HG03103 (cell line): ENCODE measurements at regions not wholly inside any gene's neighbourhood (a gene's known extent, or its start where the extent isn't known, plus 50 kb on each side); places are given as distances from the start of the nearest gene placed in this dataset.

Experiments
- ATAC-seq: cut with Tn5 transposase; IDR thresholded peaks from one replicate; pipeline ENCODE4 v1.9.1; 2021; ENCODE audit warnings: low read depth; ENCODE audit not compliant: unreplicated experiment

DNA sequence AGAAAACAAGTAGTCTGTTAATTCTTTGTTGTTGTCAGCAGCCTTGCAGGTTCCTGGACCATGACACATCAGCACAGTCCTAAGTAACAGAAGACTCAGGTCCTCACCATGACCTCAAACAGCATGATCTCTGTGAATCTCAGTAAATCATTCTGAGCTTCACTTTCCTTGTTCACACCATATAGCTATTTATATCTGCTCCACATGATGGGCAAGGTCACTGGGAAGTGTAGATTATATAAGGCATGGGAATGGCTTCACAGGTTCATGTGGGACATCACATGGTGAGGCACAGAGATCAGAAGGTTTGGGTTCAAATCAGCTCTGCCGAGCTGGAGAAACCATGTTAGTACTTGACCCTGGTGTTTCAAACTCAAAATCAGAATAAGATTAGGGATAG is 245.4 kb upstream of the SPTLC3 start:
- no peak for ATAC-seq

DNA sequence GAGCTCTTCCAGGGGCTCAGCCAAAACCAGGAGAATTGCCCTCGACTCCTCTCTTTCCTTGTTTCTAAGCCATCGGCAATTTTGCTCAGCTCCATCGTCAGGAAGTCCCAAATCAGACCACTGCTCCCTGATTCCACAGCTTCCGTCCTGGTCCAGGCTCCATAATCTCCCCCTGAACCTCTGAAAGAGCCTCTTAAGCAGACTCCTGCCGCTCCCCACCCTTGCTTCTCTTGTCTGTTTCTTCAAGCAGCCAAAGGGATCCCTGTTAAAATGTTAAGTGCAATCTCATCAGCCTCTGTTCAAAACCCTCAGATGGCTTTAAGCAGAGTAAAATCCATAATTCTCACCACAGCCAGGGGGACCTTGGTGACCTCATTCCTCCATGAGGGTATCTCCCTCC is 244.7 kb upstream of the SPTLC3 start:
- no peak for ATAC-seq

DNA sequence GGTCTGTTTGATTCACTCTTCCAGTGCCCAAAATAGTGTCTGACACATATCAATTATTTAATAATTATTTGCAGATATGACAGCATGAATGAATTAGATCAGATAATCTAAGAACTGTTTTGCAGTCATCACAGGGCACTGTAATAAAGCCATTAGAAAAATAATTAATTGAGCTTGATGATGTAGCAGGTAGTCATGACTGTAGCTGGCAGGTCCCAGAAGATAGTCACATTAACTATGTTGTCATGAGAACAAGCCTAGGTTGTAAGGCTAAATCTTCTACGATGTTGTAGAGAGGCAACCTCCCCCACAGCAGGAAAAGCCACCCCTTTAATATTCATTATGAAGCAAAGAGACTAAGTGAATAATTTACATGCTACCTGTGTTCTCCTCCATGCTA is 243.9 kb upstream of the SPTLC3 start:
- ATAC-seq, result no peak

DNA sequence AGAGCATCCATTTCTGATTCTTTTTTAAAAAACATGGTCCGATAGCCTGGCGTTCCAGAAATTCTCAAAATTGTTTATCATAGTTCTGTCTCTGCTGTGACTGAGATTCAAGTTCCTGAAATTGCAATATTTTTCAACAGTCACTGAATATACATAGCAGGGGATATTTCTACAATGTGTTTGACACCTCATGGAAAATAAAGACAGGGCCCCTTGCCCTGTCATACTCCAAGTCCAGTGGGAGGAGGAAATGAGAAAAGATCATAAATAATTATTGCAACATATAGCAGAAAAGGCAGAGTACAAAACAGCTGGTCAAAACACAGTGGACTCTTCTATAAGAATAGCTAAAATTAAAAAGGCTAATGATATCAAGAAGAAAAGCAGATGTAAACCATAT is 234.8 kb upstream of the SPTLC3 start:
- ATAC-seq, result no peak

DNA sequence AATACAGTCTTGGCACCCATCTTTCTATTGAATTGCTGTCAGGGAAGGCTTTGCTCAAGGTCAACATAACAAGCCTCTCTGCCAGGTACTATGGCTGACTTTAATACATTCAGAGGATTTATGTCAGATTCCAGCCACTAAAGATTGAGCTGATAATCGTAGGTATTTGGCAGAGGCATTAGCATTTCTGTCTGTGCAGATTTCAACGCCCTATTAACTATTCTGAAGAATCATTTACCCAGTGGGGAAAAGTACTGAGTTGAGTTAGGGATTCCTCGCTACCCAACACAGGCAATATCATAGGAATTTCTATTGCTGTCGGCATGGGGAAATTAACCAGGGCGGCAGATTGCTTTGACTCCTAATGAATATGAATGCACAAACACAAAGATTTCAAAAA is 233.7 kb upstream of the SPTLC3 start:
- no peak for ATAC-seq

DNA sequence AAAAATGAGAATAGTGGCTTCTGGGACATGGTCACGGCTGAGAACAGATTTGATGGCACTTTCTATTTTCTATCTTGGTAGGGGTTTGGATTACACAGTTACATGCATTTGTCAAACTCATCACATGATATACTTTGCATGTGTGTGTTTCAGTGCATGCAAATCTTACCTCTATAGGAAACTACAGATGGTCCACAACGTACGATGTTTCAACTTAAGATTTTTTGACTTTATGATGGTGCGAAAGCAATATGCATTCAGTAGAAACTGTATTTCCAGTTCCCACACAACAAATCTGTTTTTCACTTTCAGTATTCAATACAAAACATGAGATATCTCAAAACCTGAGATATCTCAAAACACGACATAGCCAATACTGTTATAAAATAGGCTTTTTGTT is 231.8 kb upstream of the SPTLC3 start:
- ATAC-seq, result no peak

DNA sequence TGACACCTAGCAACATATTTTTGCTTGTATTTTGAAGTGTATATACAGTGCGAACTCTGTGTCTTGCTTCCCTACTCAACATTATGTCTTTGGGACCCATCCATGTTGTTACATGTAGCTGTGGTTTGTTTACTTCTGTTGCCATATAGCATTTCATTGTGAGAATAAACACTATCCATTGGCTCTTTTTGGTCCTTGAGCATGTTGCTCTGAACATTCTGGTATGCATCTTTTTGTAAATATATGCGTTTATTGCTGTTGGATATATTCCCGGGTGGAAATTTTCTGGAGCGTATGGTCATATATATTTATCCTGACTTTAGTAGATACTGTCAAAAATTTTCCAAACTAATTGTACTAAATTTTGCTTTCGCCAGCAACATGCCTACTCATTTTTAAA is 222.5 kb upstream of the SPTLC3 start:
- no peak for ATAC-seq

DNA sequence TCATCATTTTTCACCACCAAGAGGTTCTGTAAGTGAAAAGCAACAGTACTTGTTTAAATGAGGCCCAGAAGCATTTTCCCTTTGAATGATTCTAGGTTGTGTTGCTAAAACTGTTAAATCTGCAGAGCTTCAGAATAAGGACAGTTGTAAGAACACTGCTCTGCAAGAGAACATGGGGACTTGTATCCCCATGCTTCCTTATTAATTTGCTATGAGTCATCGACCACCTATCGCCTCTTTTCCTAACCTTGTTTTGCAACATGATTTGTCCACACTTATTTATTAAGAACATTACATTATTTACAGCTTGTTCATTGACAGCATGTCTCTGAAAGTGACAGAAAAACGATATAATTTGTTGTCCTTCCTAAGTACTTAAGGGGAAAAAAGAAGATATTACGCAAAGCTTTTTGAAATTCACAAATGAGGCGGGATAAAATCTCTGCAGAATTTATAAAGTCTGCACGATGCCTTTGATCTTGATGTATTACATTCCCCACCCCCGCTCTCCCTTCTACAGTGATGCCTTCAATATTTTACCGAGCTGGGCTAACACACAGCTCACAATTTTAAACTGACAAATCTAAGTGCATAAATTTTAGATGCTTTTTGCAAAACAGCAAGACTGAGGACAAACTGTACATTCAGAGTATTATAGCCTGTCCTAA is 220.0 kb upstream of the SPTLC3 start:
- no peak for ATAC-seq

DNA sequence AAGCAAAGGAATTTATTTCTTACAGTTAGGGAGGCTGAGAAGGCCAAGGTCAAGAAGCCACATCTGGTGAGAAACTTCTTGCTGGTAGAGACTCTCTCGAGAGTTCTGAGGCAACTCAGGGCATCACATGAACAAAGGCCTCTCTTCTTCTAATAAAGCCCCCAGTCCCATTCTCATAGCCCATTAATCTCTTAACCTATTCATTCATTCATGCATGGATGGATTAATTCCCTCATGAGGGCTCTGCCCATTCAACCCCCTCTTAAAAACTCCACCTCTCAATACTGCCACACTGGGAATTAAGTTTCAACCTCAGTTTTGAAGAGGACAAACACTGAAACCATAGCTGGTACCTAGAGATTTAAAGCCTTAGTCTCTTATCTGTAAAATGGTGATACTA is 217.9 kb upstream of the SPTLC3 start:
- ATAC-seq, result no peak

DNA sequence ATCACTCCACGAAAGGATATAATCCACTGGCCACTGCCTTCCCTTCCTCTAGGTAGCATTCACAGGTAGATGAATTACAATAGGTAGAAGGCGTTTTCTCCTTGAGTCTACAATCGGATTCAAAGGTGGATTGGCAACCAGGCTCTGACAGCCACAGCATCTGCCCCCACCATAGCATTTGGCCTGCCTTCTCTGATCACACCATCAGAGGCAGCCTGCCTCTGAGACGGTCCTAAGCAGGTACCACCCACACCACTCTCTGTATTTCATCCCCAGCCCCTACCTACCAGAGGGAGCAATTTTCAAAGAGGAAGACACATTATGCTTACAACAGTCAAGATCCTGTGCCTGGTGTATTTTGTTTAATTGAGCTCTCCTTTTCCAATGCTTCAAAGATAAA is 210.5 kb upstream of the SPTLC3 start:
- ATAC-seq, result no peak

DNA sequence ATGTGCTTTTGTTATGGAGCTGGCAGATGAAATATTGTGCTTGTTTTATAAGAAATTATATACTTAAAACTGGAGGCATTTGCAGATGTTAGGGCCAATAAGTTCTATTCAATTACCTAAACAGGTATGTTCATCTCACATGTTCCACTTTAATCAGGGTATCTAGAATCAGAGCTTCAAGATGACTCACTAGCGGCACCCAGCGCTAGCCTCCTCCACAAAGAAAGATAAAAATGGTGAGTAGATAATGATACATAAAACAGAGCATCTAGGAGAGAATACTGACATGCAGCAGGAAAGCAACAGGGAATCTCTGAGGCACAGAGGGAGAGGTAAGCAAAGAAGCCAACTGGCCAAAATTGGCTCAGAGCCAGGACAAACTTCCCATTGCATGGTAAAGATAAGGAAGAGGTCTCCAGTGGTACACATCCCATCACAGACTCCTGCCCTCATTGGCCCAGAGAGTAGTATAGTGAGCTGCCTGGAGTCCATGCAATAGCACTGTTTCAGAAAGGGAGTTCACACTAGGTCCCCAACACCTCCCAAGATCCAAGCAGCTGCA is 200.7 kb upstream of the SPTLC3 start:
- no peak for ATAC-seq

DNA sequence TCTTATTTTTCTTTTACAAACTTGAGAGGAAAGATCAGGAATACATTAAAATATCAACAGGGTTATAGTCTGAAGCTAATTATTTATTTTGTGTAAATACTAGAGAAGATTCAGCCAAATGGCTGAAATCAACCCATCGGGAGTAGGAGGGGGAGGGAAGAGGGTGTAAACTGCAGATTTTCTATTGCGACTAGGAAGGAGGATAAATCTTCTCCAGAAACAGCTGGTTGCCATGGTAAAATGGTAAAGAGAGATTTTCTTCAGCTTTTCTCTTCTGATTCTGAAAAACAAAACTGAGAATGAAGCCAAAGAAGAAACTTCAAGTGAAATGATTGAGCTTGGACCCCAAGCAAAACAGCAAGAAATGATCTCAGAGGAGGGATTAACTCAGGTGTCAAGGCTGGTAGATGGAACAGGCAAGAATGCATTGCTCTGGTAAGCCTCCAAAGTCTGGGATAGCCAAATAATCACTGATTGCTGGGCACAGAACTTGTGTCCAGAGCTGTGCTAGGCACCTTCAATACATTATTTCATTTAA is 193.5 kb upstream of the SPTLC3 start:
- no peak for ATAC-seq

DNA sequence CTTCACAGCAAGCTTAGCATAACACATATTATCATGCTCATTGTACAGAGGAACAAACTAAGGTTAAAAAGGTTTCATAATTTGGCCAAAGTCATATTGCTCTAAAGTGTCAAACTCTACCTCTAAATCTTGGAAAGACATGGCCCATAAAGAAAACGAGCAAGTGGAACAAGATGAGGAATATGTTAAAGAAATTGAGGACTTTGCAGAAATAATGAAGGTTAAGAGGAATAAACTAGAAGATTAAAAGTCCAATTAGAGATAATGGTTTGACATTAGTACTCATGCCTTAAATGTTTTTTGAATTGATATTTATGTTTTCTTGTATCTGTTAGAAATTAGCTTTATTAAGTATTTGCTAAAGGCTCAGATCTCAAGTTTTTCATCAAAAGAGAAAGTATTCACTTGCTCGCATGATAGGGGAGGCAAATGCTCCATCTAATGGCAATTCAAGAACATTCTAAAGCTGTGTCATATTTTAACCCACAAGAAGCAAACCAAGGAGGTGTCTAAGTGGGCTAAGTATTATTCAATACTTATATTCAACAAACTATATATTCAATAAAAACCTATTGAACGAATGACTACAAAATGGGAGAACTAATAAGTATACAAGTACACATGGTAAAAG is 192.9 kb upstream of the SPTLC3 start:
- ATAC-seq, result no peak

DNA sequence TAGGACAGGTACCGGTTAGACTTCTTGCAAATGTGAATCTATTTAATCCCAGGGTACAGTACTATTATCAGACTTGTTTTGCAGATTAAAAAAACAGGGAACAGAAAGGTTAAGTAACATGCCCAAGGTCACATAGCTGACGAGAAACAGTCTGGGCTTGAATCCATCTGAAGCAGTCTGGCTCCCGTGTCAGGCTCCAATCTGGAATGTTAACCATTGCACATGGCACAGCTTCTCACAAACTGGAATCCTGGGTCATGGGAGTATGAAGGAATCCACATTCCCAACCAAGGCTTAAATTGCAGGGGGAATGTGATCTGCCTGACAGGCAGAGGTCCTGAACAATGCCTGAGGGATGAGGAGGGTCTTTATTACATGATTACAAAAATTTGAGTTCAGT is 187.5 kb upstream of the SPTLC3 start:
- no peak for ATAC-seq

DNA sequence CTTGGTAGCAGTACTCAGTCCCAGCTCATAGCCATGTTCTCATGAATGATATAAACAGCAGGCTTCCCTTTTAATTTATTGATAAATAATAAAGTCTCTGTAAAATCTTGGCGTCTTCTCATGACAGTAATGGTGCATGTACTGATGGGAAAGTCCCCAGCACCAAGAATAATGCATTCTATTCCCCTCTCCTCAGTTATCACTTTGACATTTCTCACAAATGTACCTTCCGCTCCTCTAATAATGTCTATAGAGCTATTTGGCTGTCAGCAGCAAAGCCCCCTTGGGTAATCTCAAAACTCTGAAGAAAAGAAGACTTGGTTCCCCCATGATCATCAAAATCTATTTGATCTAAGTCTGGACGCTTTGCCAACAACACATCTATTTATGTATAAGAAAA is 185.0 kb upstream of the SPTLC3 start:
- no peak for ATAC-seq

DNA sequence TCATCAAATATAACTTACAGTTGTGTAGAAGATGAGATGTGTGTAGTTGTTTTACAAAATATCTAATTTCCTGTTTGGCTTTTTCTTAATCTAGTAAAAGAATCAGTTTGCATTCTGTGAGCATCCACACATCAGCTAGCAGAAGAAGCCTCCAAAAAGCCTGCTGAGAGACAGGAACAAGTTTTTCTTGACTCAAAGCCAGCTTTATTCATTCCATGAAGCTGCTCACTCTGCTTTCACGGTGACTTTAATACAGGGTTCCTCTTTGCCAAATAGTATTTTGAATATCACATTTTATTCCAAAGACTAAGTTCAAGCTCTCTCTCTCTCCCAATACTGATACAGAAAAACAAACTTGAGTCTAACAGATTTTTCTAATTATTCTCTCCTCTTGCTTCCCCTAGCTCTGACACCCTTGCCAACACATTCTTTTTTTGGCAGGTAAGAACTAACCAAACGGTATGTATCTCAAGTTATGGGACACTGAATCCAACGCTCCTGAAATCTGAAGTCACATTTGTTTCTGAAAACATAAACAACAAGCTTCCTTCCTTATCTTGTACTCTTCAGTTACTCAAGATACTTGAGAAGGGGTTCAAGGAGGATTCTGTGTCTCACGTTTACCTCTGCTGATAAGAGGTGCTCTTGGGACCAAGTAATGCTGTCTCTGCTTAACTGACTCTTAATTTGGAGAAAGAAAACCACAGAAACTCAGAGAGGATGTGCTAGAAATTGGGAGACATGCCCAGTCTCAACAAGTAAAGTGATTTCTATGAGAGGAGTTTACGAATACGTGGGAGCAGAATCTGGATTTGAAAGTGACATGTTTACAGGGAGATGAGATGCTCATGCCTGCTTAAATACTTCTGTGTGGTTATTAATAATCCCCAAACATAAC is 184.2 kb upstream of the SPTLC3 start:
- no peak for ATAC-seq

DNA sequence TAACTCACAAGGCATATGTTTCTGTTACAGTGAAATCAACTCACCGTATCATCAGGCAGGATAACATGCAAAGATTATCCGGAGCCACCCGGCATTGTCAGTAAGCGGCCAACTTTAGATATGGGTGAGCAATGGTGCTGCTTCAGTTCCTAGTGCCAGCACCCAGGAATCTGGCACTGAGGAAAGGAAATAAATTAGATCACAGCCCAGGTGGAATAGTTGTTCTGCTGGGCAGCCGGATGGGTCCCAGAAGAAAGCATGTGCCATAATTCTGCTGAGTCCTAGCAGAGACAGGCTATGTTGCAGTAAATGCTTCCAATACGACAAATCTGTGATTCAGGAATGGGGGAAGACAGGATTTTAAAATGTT is 183.6 kb upstream of the SPTLC3 start:
- ATAC-seq, result no peak

DNA sequence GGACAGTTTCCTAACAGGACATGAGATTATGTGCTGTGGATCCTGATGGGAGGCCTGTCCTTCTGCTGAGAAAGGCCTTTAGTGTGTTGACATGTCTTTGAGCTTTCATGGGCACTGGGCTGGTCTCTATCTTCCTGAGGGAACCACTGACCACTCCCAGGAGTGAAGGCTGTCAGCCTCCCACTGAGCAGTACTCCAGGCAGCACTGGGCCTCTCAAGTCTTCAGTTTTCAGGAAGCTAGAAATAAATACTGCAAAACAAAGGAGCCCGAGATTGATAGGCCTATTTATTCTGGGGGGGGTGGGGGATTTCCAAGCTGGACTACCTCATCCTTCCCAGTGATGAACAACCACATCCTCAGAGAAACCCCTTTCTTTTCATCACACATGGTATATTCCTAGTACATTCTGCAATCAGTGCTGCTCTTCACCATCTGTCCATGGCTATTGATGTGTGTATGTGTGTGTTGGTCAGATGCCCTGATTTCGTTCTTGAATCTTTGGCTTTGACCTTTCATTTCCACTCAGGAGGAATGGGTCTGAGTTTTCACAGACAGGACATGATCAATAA is 180.9 kb upstream of the SPTLC3 start:
- ATAC-seq, result no peak

DNA sequence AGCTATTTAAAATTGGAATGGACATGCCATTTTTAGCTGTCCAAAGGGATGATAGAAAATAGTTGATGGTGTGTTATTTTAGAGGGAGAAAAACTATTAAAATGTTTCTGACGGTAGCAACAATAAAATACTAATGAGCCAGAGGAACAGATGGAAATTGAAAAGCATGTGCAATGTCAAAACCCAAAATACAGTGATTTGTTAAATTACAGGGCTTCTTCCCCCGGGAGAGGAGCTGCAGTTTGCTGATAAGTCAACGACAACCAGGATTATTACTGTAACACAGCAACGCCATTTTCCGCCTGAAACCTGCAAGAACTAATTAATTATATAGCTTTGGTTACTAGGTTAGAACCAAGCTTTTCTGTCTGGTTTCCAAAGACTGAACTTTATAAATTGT is 179.6 kb upstream of the SPTLC3 start:
- no peak for ATAC-seq

DNA sequence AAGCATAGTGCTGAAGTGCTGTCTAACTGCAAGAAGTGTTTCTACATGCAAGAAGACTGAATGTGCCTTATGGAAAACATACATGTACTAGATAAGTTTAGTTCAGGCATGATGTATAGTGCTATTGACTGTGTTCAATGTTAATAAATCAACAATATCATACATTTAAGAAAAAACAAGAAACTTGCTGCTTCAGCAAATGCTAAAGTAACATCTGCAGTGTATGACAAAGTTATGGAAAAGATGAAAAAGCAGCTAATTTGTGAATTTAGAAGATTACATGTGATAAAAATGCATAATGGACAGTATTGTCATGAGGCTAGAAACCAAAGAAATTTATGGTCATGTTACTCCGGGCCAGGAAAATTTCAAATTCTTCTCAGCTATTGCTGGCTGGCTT is 174.9 kb upstream of the SPTLC3 start:
- no peak for ATAC-seq

DNA sequence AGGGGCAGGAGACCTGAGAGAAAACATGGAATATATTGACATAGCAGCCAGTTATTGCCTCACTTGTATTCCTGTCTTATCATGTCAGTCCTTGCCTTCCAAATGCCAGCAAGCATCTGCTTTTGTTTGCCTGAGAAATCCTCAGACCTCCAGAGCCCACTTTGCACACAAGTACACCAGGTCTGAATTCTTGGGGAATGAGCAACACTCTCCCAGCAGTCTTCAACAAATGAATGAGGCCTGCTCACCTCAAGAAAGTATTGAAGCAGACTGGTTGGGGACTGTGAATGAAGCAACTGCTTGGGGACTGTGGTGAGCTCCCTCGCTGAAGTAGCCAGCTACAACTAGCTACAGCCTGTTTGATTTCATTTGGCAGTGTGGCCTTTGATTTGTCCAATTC is 172.8 kb upstream of the SPTLC3 start:
- no peak for ATAC-seq
